ENCODE measurements at regions not wholly inside any gene's neighbourhood (a gene's known extent, or its start where the extent isn't known, plus 50 kb on each side); places are given as distances from the start of the nearest gene placed in this dataset.
"Not testable (repeated sequence)": the region's sequence is repeated elsewhere in the genome, so short reads cannot be mapped to it uniquely, and the experiment has no call there.

DNA sequence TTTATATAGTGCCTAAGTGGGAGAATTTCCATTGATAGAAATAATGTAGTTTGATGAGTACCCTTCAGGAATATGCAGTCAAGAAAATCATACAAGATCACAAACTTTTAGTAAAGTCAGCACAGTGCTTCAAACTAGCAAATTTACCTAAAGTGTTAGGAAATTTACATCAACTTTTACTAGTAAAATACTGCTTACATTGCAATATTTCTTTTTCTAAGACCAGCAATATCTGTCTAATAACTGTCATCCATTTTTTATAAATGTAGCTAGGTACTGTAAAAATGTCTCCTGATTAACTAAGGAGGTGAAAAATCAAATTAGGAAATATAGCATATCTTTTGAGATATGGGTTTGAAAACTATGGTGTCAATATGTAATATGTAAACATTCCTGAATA, 405.4 kb downstream of the MDFIC start:
- Mint-ChIP-seq H3K9me3 (no peaks in the 10 kb centered on the region), H3K4me3 (no peak overlapping the region), H3K27ac (no peak overlapping the region), H3K27me3 (ENCODE audit: insufficient read depth, low read depth) (no peaks in the 10 kb centered on the region), H3K36me3 (no peaks in the 10 kb centered on the region), H3K4me1 (no peaks in the 10 kb centered on the region)
- no peak overlapping the region for H3K4me3 ChIP-seq
- H4K20me1 ChIP-seq (ENCODE audit: low read depth) = no peaks in the 10 kb centered on the region
- no peaks in the 10 kb centered on the region for H3K27me3 ChIP-seq
- DNase-seq (ENCODE audit: low spot score) = no peak
- H3K4me1 ChIP-seq = no peaks in the 10 kb centered on the region
- H3F3A ChIP-seq (ENCODE audit: low read depth) = no peaks in the 10 kb centered on the region
- H3K9me3 ChIP-seq (ENCODE audit: low read depth) = no peaks in the 10 kb centered on the region
- no peak overlapping the region for H3K4me2 ChIP-seq
- no peaks in the 10 kb centered on the region for H3K79me2 ChIP-seq (ENCODE audit: low read depth)
- H3K27ac ChIP-seq = no peak overlapping the region
- H3K9ac ChIP-seq = no peak overlapping the region
- H3K36me3 ChIP-seq = no peaks in the 10 kb centered on the region
- no peak overlapping the region for H2AFZ ChIP-seq (replicated peaks)
- TF ChIP-seq EZH2phosphoT487 (IDR thresholded peaks at IDR 0.05) = no peak

- Mint-ChIP-seq H3K4me1 (no peaks in the 10 kb centered on the region), H3K9me3 (no peaks in the 10 kb centered on the region), H3K27me3 (ENCODE audit: insufficient read depth, low read depth) (no peaks in the 10 kb centered on the region), H3K36me3 (no peaks in the 10 kb centered on the region), H3K27ac (no peak overlapping the region), H3K4me3 (no peak overlapping the region)
- no peaks in the 10 kb centered on the region for H3K4me1 ChIP-seq
- no peaks in the 10 kb centered on the region for H3K79me2 ChIP-seq (ENCODE audit: low read depth)
- TF ChIP-seq EZH2phosphoT487 (IDR thresholded peaks at IDR 0.05) (no peak), EZH2 (IDR thresholded peaks at IDR 0.05) (no peak)
- TF ChIP-seq, protein P1, sequence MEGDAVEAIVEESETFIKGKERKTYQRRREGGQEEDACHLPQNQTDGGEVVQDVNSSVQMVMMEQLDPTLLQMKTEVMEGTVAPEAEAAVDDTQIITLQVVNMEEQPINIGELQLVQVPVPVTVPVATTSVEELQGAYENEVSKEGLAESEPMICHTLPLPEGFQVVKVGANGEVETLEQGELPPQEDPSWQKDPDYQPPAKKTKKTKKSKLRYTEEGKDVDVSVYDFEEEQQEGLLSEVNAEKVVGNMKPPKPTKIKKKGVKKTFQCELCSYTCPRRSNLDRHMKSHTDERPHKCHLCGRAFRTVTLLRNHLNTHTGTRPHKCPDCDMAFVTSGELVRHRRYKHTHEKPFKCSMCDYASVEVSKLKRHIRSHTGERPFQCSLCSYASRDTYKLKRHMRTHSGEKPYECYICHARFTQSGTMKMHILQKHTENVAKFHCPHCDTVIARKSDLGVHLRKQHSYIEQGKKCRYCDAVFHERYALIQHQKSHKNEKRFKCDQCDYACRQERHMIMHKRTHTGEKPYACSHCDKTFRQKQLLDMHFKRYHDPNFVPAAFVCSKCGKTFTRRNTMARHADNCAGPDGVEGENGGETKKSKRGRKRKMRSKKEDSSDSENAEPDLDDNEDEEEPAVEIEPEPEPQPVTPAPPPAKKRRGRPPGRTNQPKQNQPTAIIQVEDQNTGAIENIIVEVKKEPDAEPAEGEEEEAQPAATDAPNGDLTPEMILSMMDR (IDR thresholded peaks at IDR 0.05) = no peak
- no peak overlapping the region for H2AFZ ChIP-seq (replicated peaks)
- H3K9me3 ChIP-seq (ENCODE audit: low read depth) = no peaks in the 10 kb centered on the region
- no peak overlapping the region for H3K27ac ChIP-seq
- no peak overlapping the region for H3K4me3 ChIP-seq
- H3F3A ChIP-seq (ENCODE audit: low read depth) = no peaks in the 10 kb centered on the region
- no peaks in the 10 kb centered on the region for H3K27me3 ChIP-seq
- H3K36me3 ChIP-seq = no peaks in the 10 kb centered on the region
- no peak overlapping the region for H3K9ac ChIP-seq
- H3K4me2 ChIP-seq = no peak overlapping the region
- H4K20me1 ChIP-seq (ENCODE audit: low read depth) = no peaks in the 10 kb centered on the region
- no peak for DNase-seq (ENCODE audit: low spot score)
Observed at GRCh38 chr7:115319541-115319940, 397.6 kb downstream of the MDFIC start.

GRCh38 chr7:115310316-115310715, 388.4 kb downstream of the MDFIC start:
- not testable (repeated sequence) for H4K20me1 ChIP-seq (ENCODE audit: low read depth); H3K9me3 Mint-ChIP-seq; H3K27me3 ChIP-seq; H3K79me2 ChIP-seq (ENCODE audit: low read depth); H3K27me3 Mint-ChIP-seq (ENCODE audit: insufficient read depth, low read depth); H3F3A ChIP-seq (ENCODE audit: low read depth); DNase-seq (ENCODE audit: low spot score); H3K9ac ChIP-seq; H3K4me3 Mint-ChIP-seq; H3K4me3 ChIP-seq; H3K27ac Mint-ChIP-seq; H3K4me1 ChIP-seq; H3K36me3 ChIP-seq; H3K4me1 Mint-ChIP-seq; H3K36me3 Mint-ChIP-seq; H2AFZ ChIP-seq (replicated peaks); H3K9me3 ChIP-seq (ENCODE audit: low read depth); H3K27ac ChIP-seq; H3K4me2 ChIP-seq

DNA sequence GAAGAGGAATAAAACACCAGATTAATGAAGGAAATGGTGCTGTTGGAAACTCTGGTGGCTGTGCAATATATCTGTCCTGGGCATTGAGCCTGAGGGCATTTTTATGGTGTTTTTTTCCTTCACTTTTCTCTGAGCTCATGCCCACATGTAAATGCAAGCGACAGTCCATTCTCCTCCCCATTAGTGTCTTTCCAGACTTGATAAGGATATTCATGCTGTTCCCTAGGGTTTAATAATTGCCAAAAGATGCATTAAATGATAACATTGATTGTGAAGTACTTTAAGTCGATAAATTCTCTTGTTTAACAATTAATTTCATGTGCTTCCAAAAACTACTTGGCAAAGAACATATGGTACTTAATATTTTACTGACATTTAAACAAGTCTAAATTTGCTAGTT, 384.7 kb downstream of the MDFIC start:
- H3K79me2 ChIP-seq (ENCODE audit: low read depth) = no peaks in the 10 kb centered on the region
- DNase-seq (ENCODE audit: low spot score) = no peak
- Mint-ChIP-seq H3K9me3 (no peaks in the 10 kb centered on the region), H3K4me1 (no peaks in the 10 kb centered on the region), H3K27ac (no peak overlapping the region), H3K36me3 (no peaks in the 10 kb centered on the region), H3K27me3 (ENCODE audit: insufficient read depth, low read depth) (no peaks in the 10 kb centered on the region), H3K4me3 (no peak overlapping the region)
- no peak overlapping the region for H3K27ac ChIP-seq
- H3K9ac ChIP-seq = no peak overlapping the region
- no peaks in the 10 kb centered on the region for H3F3A ChIP-seq (ENCODE audit: low read depth)
- TF ChIP-seq EZH2phosphoT487 (IDR thresholded peaks at IDR 0.05) (no peak), EZH2 (IDR thresholded peaks at IDR 0.05) (no peak)
- TF ChIP-seq, protein P1 (IDR thresholded peaks at IDR 0.05) = no peak
- no peaks in the 10 kb centered on the region for H3K9me3 ChIP-seq (ENCODE audit: low read depth)
- H3K4me1 ChIP-seq = no peaks in the 10 kb centered on the region
- H2AFZ ChIP-seq (replicated peaks) = no peak overlapping the region
- H3K27me3 ChIP-seq = no peaks in the 10 kb centered on the region
- H3K4me3 ChIP-seq = no peak overlapping the region
- H3K36me3 ChIP-seq = no peaks in the 10 kb centered on the region
- no peaks in the 10 kb centered on the region for H4K20me1 ChIP-seq (ENCODE audit: low read depth)
- H3K4me2 ChIP-seq = no peak overlapping the region
